ENCODE measurements at regions not wholly inside any gene's neighbourhood (a gene's known extent, or its start where the extent isn't known, plus 50 kb on each side); places are given as distances from the start of the nearest gene placed in this dataset.

DNA sequence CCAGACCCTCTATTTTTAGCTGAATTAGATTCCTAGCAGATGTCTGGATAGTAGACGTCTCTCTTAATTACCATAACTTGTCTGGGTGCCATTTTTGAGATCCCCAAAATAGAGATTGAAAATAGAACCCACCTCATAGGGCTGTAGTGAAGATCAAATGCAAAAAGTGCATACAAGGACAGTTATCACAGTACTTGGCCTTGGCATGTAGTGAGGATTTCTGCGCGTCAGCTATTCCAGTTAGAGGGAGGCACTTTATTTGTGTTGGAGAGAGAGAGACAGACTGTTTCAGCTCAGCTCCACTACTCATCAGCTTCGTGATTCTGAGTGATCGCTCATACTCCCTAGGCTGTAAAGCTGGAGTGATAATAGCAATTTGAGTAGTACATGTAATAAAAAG is 59.6 kb upstream of the CDH13 start:
- no peak for DNase-seq

DNA sequence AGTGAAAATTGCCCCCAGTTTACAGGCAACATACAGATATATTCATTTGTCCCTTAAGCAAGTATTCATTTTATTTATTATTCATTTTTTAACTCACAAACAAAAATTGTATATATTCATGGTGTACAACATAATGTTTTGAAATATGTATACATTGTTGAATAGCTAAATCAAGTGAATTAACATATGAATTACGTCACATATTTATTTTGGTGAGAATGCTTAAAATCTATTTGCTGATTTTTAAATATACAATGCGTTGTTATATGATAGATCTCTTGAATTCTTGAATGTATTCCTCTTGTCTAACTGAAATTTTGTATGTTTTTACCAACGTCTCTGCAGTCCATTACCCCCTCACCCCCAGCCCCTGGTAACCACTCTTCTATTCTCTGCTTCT is 63.4 kb upstream of the CDH13 start:
- no peak for DNase-seq

DNA sequence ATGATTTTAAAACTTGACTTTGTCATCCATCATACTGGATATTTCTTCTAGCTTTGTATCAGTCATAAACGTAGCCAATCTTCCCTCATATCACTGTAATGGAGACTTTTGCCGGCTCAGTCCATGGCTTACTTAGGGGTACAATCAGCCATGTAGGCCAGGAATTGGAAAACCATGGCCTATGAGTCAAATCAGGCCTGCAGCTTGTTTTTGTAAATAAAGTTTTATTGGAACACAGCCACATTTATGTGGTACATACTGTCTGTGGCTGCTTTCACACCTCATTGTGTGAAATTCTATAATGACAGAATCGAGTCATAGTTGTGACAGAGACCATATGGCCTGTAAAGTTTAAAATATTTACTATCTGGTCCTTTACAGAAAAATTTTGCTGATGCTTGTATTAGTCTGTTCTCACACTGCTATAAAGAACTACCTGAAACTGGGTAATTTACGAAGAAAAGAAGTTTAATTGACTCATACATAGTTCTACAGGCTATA is 64.5 kb upstream of the CDH13 start:
- DNase-seq, result no peak

DNA sequence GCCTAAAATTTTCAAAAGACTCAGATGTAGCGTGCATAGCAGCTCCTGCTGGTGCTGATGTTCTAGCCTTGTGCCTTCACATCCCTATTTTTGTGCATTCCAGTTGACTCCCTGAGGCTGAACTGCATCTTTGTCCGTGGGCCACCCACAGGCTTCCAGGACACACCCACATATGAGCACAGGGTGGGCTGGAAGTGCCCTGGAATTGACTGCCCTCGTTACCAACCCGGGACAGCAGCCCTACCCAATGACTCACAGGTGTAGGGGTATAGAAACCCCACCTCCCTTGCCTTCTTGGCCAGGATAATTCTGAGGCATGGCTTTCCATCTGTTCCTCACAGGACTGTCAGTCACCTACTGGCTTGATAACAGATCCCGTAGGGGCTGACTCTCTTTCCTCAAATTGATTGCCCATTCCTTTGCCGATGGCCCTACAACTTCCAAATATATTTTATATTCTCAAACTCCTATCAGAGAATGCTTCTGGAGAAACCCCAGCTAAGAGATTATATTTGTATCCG is 65.9 kb upstream of the CDH13 start:
- DNase-seq, result no peak

DNA sequence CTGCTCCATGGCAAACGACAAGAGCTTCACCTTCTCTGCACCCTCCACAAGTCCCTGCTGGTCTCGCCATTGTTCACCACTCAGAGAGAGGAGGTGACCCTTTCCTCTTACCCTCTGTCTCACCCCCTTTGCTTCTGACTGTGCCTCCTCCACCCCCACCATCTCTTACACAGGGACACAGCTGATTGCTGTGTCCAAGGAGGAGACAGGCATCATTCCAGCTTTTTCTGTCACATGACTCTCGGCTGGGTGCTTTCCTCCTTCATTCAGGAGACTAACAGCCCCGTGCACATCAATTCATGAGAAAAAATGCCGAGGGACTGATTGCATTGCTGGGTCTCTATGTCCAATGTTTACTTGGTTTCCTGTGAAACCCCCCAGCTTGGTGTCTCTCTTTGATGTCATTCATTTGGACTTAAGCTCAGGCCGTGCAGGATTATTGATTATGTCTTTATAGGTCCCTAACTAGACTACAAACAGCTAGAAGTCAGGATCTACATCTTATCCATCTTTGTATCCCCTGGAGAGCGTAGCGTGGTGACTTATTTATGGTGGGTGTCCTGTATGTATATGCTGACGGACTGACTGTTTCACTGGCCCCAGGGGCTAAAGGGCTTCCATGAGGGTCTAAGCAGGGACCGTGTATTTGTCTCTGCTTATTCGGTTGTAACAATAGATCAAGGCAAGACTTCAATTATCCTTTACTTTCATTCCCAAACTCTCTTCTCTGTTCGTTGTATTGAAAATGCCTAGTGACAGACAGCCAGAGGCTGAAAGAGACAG is 82.2 kb upstream of the CDH13 start:
- DNase-seq, result no peak

DNA sequence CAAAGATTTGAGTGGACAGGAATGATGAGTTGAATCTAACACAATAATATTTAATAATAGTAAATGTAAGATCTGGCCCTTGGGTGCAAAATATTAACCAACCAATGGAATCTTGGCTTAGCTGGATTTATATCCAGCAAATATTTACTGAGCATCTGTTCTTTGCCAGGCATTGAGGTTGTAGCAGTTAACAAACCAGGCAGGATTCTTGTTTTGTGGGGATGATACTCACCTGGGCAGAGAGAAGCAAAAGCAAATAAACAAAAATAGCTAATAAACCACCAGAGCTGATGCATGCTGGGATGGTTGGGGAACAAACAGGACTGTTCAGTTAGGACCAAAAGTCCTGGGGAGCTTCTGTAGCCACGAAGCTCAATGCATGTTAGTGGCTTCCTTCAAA is 84.1 kb upstream of the CDH13 start:
- no peak for DNase-seq

DNA sequence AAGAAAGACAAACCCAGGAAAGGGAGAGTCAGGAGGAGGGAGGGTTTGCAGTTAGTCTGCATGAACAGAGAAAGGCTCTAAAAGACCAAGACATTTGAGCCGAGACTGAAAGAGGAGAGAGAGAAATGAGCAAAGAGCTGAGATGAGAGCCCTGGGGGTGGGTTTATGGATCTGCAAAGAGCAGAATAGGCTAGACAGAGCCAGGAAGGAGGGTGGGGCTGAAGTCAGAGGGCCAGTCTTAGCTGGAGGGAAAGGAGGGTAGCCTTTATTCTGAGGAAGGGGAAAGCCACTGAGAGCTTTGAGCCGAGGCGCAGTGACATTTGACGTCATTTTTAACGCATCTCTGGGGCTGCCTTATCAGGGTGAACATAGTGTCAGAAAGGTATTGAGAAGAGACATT is 85.7 kb upstream of the CDH13 start:
- DNase-seq, result no peak

DNA sequence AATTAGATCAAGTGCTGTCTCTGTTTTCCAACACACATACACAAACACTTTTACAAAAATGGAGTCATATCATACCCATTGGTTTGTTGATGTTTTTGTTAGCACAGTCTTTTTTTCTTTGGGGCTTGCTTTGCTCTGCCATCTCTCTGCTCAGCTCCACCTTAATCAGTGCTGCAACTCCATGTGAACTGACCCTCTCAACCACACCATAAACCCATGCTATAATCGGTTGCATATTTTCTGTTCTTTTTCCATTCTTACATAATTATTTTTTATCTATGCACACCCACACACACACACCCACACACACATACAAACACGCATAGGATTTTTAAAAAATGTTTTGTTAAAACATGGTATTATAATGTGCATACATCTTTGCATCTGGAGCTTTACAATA is 91.0 kb upstream of the CDH13 start:
- DNase-seq, result no peak

DNA sequence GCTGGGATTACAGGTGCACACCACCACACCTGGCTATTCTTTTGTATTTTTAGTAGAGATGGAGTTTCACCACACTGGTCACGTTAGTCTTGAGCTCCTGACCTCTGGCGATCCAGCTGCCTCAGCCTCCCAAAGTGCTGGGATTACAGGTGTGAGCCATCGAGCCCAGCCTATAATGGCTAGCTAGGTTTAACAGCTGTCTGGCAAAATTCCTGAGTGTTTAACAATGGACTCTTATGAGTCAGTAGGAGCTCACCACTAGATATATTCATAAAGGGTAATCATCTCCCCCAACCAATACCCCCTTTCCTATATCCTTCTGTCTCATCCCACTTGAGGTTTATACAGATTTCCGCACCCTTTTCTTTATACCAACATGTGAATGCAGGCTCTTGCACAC is 91.5 kb upstream of the CDH13 start:
- no peak for DNase-seq

DNA sequence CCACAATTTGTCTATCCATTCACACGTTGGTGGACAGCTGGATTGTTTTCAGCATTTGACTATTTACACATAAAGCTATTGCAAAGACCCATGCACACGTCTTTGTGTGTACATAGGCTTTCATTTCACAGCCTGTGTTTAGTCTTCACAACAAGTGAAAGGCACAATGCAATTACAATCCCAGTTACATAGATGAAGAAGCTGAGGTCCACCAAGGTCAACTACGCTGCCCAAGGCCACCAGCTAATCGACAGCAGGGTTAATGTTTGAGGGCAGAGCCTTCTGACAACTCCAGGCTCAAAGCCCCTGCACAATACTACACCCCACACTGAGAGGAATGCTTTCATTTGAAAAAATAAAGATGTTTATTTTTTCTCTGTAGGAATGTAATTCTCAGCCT is 93.6 kb upstream of the CDH13 start:
- DNase-seq, result no peak

DNA sequence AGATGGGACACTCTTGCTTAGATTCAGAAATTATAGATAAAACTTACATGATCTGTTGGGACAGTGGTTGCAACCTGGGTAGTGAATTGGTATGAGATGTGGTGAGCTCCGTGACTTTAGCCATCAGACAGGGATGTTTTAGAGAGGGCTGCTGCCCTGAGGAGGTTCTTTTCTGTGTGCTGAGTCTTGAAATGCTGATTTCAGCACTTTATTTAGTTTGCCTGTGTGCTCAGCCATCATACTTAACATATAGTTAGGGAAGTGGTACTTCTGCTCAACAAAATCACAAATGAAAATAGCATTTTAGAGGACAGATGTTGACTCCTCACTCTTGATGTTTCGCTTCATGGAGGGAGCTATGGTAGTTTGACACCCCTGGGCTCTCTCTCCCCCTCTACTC is 95.9 kb upstream of the CDH13 start:
- no peak for DNase-seq

DNA sequence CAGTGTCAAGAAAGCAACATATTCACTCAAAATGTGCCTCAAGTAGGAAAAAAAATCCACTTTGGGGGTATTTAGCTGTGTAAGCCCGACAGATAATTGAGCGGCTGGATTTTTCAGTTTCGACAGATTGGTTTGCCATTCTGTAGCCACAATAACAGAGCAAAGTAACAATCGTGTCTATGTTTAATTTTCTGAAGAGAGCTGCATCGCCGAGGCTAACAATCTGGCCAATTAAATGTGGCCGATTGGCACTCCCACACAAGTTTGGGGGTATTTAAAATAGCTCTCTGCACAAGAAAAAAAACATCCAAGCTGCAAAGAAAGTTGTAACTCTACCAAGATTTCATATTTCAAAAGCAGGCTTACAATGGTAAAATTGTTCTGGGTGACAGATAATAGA is 99.7 kb upstream of the CDH13 start:
- DNase-seq, result no peak

DNA sequence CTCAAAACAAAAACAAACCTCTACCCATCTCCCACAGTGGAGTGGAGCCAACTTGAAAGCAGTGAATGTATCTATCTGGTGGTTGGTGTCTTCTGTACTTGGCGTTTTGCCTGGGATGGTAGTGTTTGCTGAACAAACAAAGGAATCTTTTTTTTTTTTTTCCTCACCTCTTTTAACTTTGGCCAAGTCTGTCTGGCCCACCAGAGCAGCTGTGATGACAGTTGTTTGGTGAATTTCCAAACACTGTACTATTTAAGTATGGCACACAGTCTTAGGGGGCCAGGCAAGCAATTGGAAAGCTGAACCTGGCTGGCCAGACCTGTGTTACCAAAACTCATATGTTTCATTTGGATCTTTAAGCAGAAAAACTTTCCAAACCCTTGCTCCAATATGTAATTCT is 101.8 kb upstream of the CDH13 start:
- DNase-seq, result no peak

DNA sequence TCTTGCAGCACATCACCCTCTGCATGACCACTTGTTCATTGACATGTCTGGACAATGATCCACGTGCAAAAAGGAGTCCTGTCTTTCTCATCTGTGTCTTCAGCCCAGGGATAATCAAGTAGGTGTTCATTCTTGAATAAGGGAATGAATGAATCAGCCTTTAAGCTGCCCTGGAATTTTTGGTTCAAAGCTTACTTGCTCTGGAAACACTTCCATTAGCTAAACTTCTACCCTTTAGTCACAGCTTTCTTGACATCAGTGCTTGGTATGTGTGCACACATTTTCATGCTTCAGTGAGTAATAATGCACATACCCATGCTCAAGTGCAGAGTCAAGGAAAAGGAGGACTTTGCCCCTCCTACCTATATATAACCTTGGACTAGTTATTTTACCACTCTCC is 103.0 kb upstream of the CDH13 start:
- DNase-seq, result no peak

DNA sequence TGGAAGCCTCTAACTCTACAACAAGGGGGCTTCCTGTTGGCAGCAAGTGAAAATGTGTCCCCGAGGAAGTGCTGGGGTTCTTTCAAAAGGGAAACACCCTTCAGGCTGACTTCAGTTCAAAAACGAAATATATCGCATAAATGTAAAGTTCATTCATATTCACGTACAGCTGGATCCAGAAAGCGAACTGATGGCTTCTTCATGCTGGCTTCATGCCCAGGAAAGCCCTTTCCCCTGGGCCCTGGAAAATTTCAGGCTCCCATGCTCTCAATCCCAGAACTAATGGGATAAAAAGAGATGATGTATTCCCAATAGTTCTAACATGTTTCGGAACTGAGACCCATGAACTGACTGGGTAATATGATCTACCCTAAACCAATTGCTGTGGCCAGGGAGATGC is 104.7 kb upstream of the CDH13 start:
- no peak for DNase-seq

DNA sequence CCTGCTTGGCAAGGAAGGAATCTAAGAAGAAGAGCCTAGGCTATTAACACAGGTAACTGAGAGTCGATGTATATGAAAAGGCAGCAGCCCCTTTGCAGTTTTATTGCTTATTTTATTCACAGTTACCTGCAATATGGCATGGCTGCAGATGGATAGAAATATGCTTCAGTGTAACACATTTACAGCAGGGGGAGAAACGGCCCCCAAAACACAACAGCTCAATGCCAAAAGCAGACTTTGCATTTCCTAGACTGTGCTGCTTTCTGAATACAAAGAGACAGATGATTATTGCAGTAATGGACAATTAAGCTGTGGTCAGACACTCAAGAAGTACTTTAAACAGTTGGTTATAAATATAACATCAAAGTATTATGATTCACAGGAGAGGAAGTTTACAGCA is 108.0 kb upstream of the CDH13 start:
- DNase-seq, result no peak

DNA sequence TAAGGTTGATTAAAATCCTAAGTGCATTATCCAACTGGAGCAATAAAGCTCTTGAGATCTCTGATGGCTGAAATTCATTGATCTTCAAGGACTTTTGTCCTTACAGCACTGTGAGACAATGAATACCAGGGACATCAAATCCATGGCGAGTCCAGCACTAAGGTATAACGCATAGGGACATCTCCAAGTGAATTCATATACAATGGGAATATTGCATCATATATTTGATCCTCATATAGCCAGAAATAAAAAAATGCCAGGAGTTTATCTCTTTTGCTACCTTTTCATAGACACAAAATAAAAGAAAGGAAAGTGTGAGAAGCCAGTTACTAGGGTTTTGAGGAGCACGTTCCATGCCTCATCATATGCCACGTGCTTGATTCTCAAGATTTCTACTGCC is 112.5 kb upstream of the CDH13 start:
- no peak for DNase-seq

DNA sequence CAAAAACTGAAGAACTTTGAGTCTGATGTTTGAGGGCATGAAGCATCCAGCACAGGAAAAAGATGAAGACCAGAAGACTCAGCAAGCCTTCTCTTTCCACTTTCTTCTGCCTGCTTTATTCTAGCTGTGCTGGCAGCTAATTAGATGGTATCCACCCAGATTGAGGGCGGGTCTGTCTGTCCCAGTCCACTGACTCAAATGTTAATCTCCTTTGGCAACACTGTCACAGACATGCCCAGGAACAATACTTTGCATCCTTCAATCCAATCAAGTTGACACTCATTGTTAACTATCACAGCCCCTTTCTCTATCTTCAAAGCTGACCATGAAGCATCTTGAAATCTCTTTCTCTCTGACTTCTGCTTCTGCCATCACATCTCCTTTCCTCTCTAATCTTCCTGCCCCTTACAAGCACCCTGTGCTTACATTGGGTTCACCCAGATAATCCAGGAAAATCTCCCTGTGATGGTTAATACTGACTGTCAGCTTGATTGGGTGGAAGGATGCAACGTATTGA is 115.9 kb upstream of the CDH13 start:
- no peak for DNase-seq

DNA sequence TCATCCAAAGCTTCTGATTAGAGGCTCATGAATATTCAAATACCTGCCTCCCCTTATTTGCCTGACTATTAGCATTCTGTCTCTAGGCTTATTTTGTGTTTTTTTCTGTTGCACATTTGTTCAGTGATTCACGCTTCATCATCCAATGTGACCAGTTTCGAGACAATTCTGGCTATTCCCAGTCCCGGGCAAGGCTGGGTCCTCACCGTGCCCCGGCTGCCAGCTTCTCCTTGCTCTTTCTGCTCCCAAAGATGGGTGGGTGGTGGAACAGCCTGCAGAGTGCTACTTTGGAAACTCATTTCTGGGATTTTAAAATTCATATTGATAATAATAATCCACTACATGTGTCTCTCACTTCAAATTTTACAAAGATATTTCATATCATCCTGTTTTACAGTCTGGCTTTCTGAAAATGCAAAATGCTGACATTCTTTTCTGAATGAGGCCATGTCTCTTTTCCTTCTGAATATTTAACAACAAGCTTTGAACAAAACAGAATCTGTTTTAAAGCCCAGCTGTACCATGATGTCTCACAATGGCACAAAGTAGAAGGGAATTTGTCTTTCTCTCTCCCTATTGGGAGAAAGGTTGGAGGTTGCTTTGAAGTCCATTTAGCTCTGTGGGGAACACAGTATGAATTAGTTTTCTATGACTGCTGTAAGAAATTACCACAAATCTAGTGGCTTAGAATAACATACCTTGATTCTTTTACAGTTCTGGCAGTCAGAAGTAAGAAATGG is 116.9 kb upstream of the CDH13 start:
- no peak for DNase-seq

DNA sequence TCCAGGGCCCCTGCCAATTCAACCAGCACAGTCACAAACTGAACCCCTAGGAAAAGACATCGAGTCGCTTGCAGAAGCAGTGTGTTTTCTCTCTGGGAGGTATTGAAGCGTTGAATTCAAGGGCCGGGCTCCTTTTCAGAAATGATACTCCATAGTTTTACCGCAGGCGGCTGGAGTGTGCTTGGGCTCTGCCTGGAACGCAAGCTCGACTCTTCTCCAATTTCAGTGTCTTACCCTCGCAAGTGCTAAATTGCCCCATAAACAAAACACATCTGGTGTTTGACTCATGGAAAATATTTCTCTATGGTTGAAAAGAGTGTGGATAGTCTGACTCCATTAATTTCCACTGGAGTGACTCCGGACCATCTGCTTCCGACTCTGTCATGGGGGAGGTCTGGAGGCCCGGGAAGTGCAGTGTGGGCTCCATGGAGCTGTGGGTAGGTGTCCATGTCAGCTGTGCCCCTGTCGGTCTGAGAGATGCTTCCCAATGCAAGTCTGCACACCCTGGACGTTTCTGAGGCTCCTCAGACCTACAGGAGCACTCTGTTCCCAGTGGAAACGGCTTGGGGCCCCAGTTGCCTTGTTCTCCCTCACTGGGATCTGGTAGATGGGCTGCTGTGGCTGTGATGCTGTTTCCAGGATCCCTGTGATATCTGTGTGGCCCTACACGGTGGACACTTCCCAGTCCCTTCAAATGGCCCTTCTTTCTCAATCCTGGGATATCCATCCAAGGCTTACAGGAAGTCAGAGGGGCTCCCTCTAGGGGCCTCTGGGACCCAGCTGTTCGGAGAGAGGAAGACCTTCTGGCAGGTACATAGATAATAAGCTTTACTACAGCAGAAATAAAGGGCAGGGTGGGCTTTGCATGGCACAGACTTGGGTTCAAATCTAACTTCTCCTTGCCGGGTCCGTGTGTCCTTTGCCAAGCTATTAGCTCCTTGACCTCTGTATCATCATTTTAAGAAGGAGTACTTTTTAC is 119.8 kb upstream of the CDH13 start:
- no peak for DNase-seq

DNA sequence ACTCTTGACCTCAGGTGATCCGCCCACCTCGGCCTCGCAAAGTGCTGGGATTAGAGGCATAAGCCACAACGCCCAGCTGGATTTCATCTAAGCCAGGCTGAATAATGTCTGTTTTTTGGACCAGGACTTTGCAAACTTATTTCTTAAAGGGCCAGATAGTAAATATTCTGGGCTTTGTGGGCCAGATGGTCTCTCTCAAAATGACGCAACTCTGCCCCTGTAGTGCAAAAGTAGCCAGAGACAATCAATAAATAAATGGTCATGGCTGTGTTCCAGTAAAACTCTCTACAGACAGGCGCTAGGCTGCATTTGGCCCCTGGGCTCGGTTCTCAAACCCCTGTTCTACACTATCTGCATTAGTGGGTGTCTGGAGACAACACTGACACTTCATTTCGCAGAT is 121.9 kb upstream of the CDH13 start:
- no peak for DNase-seq

DNA sequence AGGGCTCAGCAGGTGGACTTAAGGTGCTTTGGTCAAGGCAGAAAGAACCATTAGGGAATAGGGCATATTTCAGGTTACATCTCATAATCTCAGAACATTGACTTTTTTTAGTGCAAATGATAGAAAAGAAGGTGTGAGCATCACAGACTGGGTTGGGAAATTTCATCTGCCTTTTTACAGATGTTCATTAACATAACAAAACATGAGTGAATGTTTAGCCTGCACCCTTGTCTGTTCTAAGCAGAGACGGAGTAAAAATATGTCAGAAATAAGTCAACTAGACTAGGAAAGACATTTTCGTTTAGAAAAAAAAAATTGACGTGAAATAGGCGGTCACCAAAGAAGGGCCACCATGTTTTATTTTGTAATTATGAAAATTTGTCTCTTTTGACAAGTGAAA is 127.5 kb upstream of the CDH13 start:
- no peak for DNase-seq

DNA sequence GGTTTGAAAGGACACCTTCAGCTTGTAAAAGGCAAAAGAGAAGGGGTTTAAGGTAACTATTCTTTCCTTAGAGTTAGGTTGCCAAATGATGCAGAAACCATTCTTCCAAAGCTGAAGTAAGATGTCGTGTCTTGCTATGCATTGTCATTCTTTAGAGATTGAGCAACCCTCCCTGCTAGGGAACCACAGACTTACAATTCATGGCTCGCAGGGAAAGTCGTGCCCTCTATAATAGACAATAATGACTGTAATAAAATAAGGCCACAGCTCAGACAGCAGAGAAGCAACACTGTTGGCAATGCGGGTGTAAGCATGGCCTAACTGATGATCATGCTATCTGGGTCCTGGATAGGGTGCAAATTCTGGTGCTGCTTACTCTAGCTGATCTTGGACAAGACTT is 129.6 kb upstream of the CDH13 start:
- no peak for DNase-seq
